PC-9 (cell line): ENCODE measurements at regions not wholly inside any gene's neighbourhood (a gene's known extent, or its start where the extent isn't known, plus 50 kb on each side); places are given as distances from the start of the nearest gene placed in this dataset.

Experiments
- BruUV-seq: library from RNA; stranded (reverse); fragments of 400-500 nt; replicated peaks from 2 replicates; lab custom pipeline; 2021; lab: Mats Ljungman, UMichigan
- CTCF ChIA-PET: fragments of 300-600 bp; sonication (Branson Sonifier 250); formaldehyde crosslinking; loops from one replicate; lab custom pipeline; 2022; ENCODE audit warnings: antibody characterized with exemption; lab: Charles Lee
- POLR2A ChIA-PET: fragments of 300-600 bp; sonication (Branson Sonifier 250); formaldehyde crosslinking; loops from one replicate; lab custom pipeline; 2022; ENCODE audit warnings: antibody characterized with exemption; ENCODE audit not compliant: unreplicated experiment; lab: Charles Lee
- DNase-seq, 2 experiments: peaks; one replicate each; pipeline versions ENCODE4 v3.0.0 to v3.0.0-alpha.2; 2015 to 2022; ENCODE audit warnings: mixed read lengths in 1 of 2
- H2AFZ ChIP-seq: fragments of 200-600 bp; sonication (generic); 2 replicates; pipeline ENCODE4 v1.8.1; 2017; ENCODE audit warnings: antibody characterized with exemption
- H3F3A ChIP-seq: fragments of 200-600 bp; sonication (generic); 2 replicates; pipeline ENCODE4 v1.8.1; 2017; ENCODE audit warnings: antibody characterized with exemption, mild to moderate bottlenecking, low read depth; ENCODE audit not compliant: insufficient read depth
- H3K27ac ChIP-seq: fragments of 200-600 bp; sonication (generic); 2 replicates; pipeline ENCODE4 v1.6.1; 2016; ENCODE audit warnings: mixed run types
- H3K27me3 ChIP-seq: fragments of 200-600 bp; sonication (generic); 2 replicates; pipeline ENCODE4 v1.6.1; 2016; ENCODE audit warnings: low read depth, mixed run types; ENCODE audit not compliant: insufficient read depth
- H3K36me3 ChIP-seq: fragments of 200-600 bp; sonication (generic); 2 replicates; pipeline ENCODE4 v1.6.1; 2016; ENCODE audit warnings: low read depth, mixed run types
- H3K4me1 ChIP-seq: fragments of 200-600 bp; sonication (generic); replicated peaks from 2 replicates; pipeline ENCODE4 v1.6.1; 2016; ENCODE audit warnings: mixed run types; ENCODE audit not compliant: insufficient read depth
- H3K4me2 ChIP-seq: fragments of 200-600 bp; sonication (generic); 2 replicates; pipeline ENCODE4 v1.6.1; 2017; ENCODE audit warnings: mixed run types
- H3K4me3 ChIP-seq: fragments of 200-600 bp; sonication (generic); 2 replicates; pipeline ENCODE4 v1.6.1; 2016; ENCODE audit warnings: mixed run types
- H3K79me2 ChIP-seq: fragments of 200-600 bp; sonication (generic); 2 replicates; pipeline ENCODE4 v1.6.1; 2017; ENCODE audit warnings: low read depth, mixed run types
- H3K9me2 ChIP-seq: fragments of 200-600 bp; sonication (generic); 2 replicates; pipeline ENCODE4 v1.8.1; 2017; ENCODE audit warnings: mild to moderate bottlenecking; ENCODE audit not compliant: insufficient read depth
- H3K9me3 ChIP-seq: fragments of 200-600 bp; sonication (generic); 2 replicates; pipeline ENCODE4 v1.8.1; 2016; ENCODE audit warnings: low read depth; ENCODE audit not compliant: insufficient read depth
- H4K20me1 ChIP-seq: fragments of 200-600 bp; sonication (generic); 2 replicates; pipeline ENCODE4 v1.8.1; 2017; ENCODE audit not compliant: insufficient read depth
- CTCF ChIP-seq: fragments of 200-600 bp; sonication (generic); conservative IDR thresholded peaks from 2 replicates; pipeline ENCODE4 v1.6.1; 2017; ENCODE audit warnings: mixed run types, antibody characterized with exemption, mild to moderate bottlenecking, moderate library complexity
- EZH2 ChIP-seq: fragments of 200-600 bp; sonication (generic); IDR thresholded peaks from 2 replicates; pipeline ENCODE4 v1.8.0; 2017; ENCODE audit warnings: antibody characterized with exemption, low read depth
- intact Hi-C: fragments of 100-400 bp; cut with micrococcal nuclease; formaldehyde crosslinking; loops from one replicate; pipeline ENCODE4 v1.10.0; 2022; ENCODE audit not compliant: unreplicated experiment

GRCh38 chr12:114193474-114193873 lies 212.5 kb downstream of the TBX5 start:
- TF ChIP-seq CTCF = no peak
- TF ChIP-seq EZH2 = no peak
- Histone ChIP-seq H3K79me2 (no peaks in the 10 kb centered on the region), H3K4me2 (no peak overlapping the region), H3K9me3 (no peaks in the 10 kb centered on the region), H3K27me3 (peaks cover 27% of the 10 kb centered on the region; the same call in 1 of the 2 replicates), H3K36me3 (no peaks in the 10 kb centered on the region), H3F3A (no peaks in the 10 kb centered on the region), H3K27ac (no peak overlapping the region), H3K4me1 (no peaks in the 10 kb centered on the region), H2AFZ (no peak overlapping the region), H3K4me3 (no peak overlapping the region), H3K9me2 (no peaks in the 10 kb centered on the region), H4K20me1 (no peaks in the 10 kb centered on the region; the same call in 1 of the 2 replicates)
- CTCF ChIA-PET = no interaction called here
- POLR2A ChIA-PET = no interaction called here
- DNase-seq = no peak
- BruUV-seq = no TSS peak
- intact Hi-C loops = no loop called here

- Histone ChIP-seq H3K36me3 (no peaks in the 10 kb centered on the region), H3F3A (no peaks in the 10 kb centered on the region), H3K4me2 (no peak overlapping the region), H3K4me1 (no peaks in the 10 kb centered on the region), H3K9me3 (no peaks in the 10 kb centered on the region), H3K79me2 (no peaks in the 10 kb centered on the region), H3K9me2 (no peaks in the 10 kb centered on the region), H3K27ac (no peak overlapping the region), H3K4me3 (no peak overlapping the region), H3K27me3 (peaks cover 27% of the 10 kb centered on the region; the same call in 1 of the 2 replicates), H4K20me1 (no peaks in the 10 kb centered on the region; the same call in 1 of the 2 replicates), H2AFZ (no peak overlapping the region)
- no peak for DNase-seq
- intact Hi-C loops = no loop called here
- TF ChIP-seq EZH2 (no peak), CTCF (no peak)
- no TSS peak for BruUV-seq
- POLR2A ChIA-PET = no interaction called here
- CTCF ChIA-PET = no interaction called here
Observed at GRCh38 chr12:114192549-114192948, 213.4 kb downstream of the TBX5 start.

GRCh38 chr12:114192013-114192412 lies 213.9 kb downstream of the TBX5 start:
- Histone ChIP-seq H3K9me2 (no peaks in the 10 kb centered on the region), H3K27me3 (peaks cover 28% of the 10 kb centered on the region; the same call in 1 of the 2 replicates), H2AFZ (no peak overlapping the region), H3K4me3 (no peak overlapping the region), H3K9me3 (no peaks in the 10 kb centered on the region), H4K20me1 (no peaks in the 10 kb centered on the region; the same call in 1 of the 2 replicates), H3K36me3 (no peaks in the 10 kb centered on the region), H3F3A (no peaks in the 10 kb centered on the region), H3K79me2 (no peaks in the 10 kb centered on the region), H3K4me1 (no peaks in the 10 kb centered on the region), H3K4me2 (no peak overlapping the region), H3K27ac (no peak overlapping the region)
- DNase-seq = no peak
- intact Hi-C loops = no loop called here
- ChIA-PET CTCF (no interaction called here), POLR2A (no interaction called here)
- BruUV-seq = no TSS peak
- TF ChIP-seq CTCF = no peak
- no peak for TF ChIP-seq EZH2
